GM12872 (cell line): ENCODE measurements at regions not wholly inside any gene's neighbourhood (a gene's known extent, or its start where the extent isn't known, plus 50 kb on each side); places are given as distances from the start of the nearest gene placed in this dataset.

Experiments
- TF ChIP-seq, protein P1 (sequence below): IDR thresholded peaks from 3 replicates; pipeline ENCODE4 v1.5.1; 2011; ENCODE audit warnings: low read depth, mild to moderate bottlenecking, low read length, moderate library complexity; ENCODE audit not compliant: insufficient read depth

GRCh38 chr2:76197428-76197827 is 486.7 kb upstream of the GCFC2 start:
- TF ChIP-seq, protein P1, sequence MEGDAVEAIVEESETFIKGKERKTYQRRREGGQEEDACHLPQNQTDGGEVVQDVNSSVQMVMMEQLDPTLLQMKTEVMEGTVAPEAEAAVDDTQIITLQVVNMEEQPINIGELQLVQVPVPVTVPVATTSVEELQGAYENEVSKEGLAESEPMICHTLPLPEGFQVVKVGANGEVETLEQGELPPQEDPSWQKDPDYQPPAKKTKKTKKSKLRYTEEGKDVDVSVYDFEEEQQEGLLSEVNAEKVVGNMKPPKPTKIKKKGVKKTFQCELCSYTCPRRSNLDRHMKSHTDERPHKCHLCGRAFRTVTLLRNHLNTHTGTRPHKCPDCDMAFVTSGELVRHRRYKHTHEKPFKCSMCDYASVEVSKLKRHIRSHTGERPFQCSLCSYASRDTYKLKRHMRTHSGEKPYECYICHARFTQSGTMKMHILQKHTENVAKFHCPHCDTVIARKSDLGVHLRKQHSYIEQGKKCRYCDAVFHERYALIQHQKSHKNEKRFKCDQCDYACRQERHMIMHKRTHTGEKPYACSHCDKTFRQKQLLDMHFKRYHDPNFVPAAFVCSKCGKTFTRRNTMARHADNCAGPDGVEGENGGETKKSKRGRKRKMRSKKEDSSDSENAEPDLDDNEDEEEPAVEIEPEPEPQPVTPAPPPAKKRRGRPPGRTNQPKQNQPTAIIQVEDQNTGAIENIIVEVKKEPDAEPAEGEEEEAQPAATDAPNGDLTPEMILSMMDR: no peak

DNA sequence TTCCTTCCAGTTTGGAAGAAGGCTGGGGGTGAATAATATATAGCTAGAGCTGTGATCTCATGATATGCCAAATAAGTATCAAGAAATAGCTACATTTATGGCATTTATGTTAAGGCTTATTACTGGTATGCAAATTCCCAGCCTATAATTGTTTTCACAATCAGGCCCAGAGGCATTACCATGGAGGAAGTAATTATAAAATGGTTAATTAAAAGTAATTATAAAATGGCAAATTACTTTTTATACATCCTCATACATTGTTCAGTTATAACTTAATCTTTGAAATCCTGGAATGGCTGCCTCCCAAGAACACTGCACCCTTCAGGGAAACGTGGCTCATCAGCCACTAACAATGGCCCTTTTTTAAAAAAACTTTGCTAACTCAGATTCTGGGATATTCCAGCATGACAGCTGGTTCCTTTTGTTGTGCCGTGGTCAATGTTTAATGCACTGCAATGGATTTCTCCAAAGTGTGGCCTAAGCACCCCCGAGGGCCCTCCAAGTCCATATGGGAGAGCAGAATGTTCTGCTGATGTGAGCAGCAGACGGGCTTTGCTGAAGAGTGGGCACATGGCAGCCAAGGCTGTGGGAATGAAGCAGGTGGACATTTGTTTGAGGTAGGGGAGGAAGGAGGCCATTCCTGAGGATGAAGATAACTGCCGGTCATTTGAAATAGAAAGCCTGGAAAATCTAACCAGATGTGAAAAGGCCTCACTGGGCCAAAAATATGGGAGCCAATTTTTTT is 483.5 kb upstream of the GCFC2 start:
- TF ChIP-seq, protein P1: no peak

DNA sequence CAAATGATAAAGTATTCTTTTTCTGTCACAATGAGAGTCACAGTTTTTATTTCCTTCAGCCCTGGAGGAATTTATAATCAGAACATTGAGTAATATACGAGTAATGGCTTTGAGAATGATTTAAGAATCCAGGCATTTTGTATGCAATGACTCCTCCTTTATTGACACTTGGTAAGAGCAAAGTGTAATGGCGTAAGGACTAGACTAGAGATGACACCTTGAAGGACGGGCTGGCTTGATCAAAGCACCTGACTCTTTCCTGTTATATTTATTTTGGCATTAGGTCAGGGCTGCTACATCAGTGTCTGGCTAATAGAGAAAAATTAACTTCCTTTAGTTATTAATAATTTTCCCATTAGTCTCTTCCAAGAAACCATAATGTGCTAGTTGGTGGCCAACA is 482.4 kb upstream of the GCFC2 start:
- TF ChIP-seq, protein P1: no peak

DNA sequence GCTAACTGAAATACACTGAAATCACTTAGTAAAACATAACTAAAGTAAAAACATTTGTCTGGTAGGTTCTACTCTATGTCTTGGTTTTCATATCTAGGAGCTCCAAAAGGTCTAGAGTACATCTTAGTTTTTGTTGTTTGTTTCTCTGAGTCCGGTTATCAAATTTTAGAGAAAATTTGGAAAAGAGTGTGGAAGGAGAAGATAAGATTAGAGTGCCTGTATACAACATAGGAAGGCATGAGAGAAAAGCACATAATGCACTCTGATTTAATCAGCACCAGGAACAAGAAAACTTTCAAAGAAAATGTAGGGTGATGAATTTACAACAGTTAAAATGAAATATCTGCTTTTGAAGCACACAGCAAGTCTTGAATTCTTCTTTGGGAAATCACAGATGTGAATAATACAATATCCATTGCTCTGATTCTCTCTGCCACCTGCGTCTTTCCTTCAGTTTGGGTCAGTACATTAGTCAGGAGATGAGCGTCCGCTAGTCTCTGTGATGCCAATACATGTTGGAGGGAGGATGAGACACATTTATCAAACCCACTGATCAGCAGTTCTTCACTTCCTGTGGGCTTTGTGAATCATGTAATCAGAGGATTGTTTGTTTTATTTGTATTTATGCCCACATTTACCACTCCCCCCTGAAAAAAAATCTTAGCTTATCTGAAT is 477.8 kb upstream of the GCFC2 start:
- TF ChIP-seq, protein P1: no peak

DNA sequence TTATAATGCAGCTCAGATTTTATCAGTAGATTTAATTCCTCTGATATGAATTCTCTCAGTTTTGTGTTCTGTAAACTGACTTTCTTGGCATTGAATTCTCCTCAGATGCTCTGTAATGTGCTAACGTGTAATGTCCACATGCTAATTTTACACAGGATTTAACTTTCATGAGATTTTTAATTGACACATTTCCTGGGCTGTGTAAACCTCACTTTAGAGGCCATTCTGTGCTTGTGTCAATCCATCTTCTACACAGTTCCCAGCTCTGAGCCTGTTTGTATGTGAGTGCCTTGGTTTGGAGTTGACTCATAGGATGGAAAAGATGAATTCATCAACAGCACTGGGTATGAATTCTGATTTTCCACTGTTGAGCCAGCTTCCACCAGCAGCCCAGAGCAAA is 476.7 kb upstream of the GCFC2 start:
- TF ChIP-seq, protein P1: no peak

DNA sequence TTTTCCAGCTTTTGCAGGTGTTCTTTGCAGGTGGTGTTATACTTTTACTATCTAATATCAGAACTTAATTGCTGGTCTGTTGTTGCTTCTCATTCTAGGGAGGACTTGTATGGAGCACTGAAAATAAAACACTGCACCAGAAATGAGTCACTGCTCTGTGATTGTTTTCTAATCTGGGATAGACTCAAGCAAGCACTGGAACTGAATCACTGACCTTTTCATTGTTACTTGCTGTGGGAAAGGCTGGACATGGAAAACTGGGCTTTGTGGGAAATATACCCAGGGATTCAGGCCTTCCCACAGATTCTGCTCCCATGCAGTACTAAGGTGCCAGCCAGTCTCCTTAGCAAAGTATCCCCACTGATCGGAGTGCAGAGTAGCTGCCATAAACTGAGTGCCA is 470.0 kb upstream of the GCFC2 start:
- TF ChIP-seq, protein P1: no peak

DNA sequence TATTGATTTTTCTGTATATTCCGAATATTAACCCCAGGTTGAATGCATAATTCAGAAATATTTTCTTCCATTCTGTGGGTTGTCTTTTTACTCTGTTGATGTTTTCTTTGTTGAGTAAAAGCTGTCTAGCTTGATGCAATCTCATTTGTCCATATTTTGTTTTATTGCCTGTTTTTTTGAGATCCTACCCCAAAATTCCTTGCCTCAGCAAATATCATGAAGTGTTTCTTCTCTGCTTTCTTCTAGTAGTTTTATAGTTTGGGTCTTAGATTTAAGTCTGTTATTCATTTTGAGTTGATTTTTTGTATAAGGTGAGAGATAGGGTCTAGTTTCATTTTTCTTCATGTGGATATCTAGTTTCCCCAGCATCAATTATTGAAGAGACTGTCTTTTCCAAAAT is 467.9 kb upstream of the GCFC2 start:
- TF ChIP-seq, protein P1: no peak
